ENCODE measurements at regions not wholly inside any gene's neighbourhood (a gene's known extent, or its start where the extent isn't known, plus 50 kb on each side); places are given as distances from the start of the nearest gene placed in this dataset.

DNA sequence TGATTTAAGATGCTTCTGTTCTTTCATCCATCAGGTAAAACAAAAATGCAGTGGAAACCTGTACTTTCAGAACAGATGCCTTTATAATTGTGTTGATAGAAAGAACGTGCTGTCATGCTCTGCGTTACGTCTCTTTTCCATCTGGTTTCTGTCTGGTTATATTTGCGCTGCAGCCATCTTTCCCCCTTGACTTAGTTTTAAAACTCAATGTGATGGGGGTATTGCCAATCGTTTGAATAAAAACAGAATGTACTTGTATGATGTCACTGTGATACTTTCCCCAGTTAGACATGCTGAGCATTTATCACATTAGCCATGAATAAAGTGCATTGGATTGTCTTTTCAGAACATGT lies 508.6 kb downstream of the ADCYAP1 start:
- H3K9me2 ChIP-seq (replicated peaks; ENCODE audit: insufficient read depth, low read length): no peaks in the 10 kb centered on the region
- DNase-seq: no peak
- TF ChIP-seq EZH2 (optimal IDR thresholded peaks at IDR 0.05; ENCODE audit: low read depth, low read length) (no peak), EZH2phosphoT487 (IDR thresholded peaks at IDR 0.05; ENCODE audit: low read length) (no peak)
- TF ChIP-seq, protein P1, sequence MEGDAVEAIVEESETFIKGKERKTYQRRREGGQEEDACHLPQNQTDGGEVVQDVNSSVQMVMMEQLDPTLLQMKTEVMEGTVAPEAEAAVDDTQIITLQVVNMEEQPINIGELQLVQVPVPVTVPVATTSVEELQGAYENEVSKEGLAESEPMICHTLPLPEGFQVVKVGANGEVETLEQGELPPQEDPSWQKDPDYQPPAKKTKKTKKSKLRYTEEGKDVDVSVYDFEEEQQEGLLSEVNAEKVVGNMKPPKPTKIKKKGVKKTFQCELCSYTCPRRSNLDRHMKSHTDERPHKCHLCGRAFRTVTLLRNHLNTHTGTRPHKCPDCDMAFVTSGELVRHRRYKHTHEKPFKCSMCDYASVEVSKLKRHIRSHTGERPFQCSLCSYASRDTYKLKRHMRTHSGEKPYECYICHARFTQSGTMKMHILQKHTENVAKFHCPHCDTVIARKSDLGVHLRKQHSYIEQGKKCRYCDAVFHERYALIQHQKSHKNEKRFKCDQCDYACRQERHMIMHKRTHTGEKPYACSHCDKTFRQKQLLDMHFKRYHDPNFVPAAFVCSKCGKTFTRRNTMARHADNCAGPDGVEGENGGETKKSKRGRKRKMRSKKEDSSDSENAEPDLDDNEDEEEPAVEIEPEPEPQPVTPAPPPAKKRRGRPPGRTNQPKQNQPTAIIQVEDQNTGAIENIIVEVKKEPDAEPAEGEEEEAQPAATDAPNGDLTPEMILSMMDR (IDR thresholded peaks at IDR 0.05; ENCODE audit: low read length): no peak
- H3K4me1 ChIP-seq (ENCODE audit: low read length): no peaks in the 10 kb centered on the region
- H3K9ac ChIP-seq (ENCODE audit: low read length): no peak overlapping the region
- no peaks in the 10 kb centered on the region for H3K9me3 ChIP-seq (replicated peaks; ENCODE audit: insufficient read depth, low read length)
- no peaks in the 10 kb centered on the region for H3K79me2 ChIP-seq (ENCODE audit: low read length)
- H3K27me3 ChIP-seq (replicated peaks; ENCODE audit: insufficient read depth, low read length): no peaks in the 10 kb centered on the region
- no peaks in the 10 kb centered on the region for H3K36me3 ChIP-seq (replicated peaks; ENCODE audit: insufficient read depth, low read length)
- no peak overlapping the region for H2AFZ ChIP-seq (ENCODE audit: low read length)
- H3K27ac ChIP-seq (ENCODE audit: low read length): no peak overlapping the region
- H3K4me2 ChIP-seq (ENCODE audit: low read depth, low read length): no peak overlapping the region
- no peak overlapping the region for H3K4me3 ChIP-seq (ENCODE audit: low read length)
- no peaks in the 10 kb centered on the region for H3F3A ChIP-seq (ENCODE audit: insufficient read depth, low read length)
- no peaks in the 10 kb centered on the region for H4K20me1 ChIP-seq (ENCODE audit: insufficient read depth, low read length)

DNA sequence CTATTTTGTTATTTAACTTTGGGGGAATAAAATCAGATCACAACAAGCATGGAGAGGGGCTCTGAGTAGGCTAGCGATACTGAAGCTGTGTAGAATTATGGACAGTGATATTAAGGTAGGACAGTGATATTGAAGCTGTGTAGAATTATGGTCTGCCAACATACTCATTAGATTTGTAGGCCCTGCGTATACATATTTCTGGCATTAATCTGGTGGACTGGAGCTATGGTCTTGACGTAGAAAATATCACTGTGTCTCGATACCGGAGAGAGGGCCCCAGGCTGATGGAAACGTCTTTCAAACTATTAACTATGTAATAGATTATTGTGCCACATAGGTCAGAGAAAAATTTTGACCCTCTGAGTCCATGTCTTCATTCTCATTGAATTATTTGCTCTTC lies 511.4 kb downstream of the ADCYAP1 start:
- Histone ChIP-seq H3K9ac (ENCODE audit: low read length) (no peak overlapping the region), H3F3A (ENCODE audit: insufficient read depth, low read length) (no peaks in the 10 kb centered on the region), H2AFZ (ENCODE audit: low read length) (no peak overlapping the region), H3K36me3 (replicated peaks; ENCODE audit: insufficient read depth, low read length) (no peaks in the 10 kb centered on the region), H3K9me2 (replicated peaks; ENCODE audit: insufficient read depth, low read length) (no peaks in the 10 kb centered on the region), H3K4me2 (ENCODE audit: low read depth, low read length) (no peak overlapping the region), H3K27ac (ENCODE audit: low read length) (no peak overlapping the region), H3K4me3 (ENCODE audit: low read length) (no peak overlapping the region), H3K4me1 (ENCODE audit: low read length) (no peaks in the 10 kb centered on the region), H3K79me2 (ENCODE audit: low read length) (no peaks in the 10 kb centered on the region), H4K20me1 (ENCODE audit: insufficient read depth, low read length) (no peaks in the 10 kb centered on the region), H3K27me3 (replicated peaks; ENCODE audit: insufficient read depth, low read length) (no peaks in the 10 kb centered on the region), H3K9me3 (replicated peaks; ENCODE audit: insufficient read depth, low read length) (no peaks in the 10 kb centered on the region)
- TF ChIP-seq EZH2 (optimal IDR thresholded peaks at IDR 0.05; ENCODE audit: low read depth, low read length): no peak
- TF ChIP-seq, protein P1 (IDR thresholded peaks at IDR 0.05; ENCODE audit: low read length): no peak
- no peak for TF ChIP-seq EZH2phosphoT487 (IDR thresholded peaks at IDR 0.05; ENCODE audit: low read length)
- DNase-seq: no peak

DNA sequence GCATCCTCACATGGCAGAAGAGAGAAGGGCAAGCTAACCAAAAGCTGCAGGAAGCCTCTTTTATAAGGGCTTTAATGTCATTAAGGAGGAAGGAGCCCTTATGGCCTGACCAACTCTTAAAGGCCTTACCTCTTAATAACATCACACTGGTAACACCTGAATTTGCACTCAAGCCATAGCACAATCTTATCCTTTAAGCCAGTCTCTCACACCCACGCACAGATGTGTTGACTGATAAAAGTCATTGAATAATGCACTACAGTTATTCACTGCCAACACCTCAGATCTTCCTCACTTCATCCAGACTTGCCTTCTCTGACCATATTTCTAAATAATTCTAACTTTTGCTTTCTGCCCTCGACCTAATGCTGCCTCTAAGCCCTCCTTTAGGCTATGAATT lies 516.8 kb downstream of the ADCYAP1 start:
- H3K9me3 ChIP-seq (replicated peaks; ENCODE audit: insufficient read depth, low read length): no peaks in the 10 kb centered on the region
- no peaks in the 10 kb centered on the region for H3K9me2 ChIP-seq (replicated peaks; ENCODE audit: insufficient read depth, low read length)
- no peak overlapping the region for H3K4me3 ChIP-seq (ENCODE audit: low read length)
- TF ChIP-seq, protein P1 (IDR thresholded peaks at IDR 0.05; ENCODE audit: low read length): no peak
- TF ChIP-seq EZH2phosphoT487 (IDR thresholded peaks at IDR 0.05; ENCODE audit: low read length): no peak
- no peak for TF ChIP-seq EZH2 (optimal IDR thresholded peaks at IDR 0.05; ENCODE audit: low read depth, low read length)
- no peak overlapping the region for H3K4me2 ChIP-seq (ENCODE audit: low read depth, low read length)
- H3K27ac ChIP-seq (ENCODE audit: low read length): no peak overlapping the region
- no peaks in the 10 kb centered on the region for H3K36me3 ChIP-seq (replicated peaks; ENCODE audit: insufficient read depth, low read length)
- no peaks in the 10 kb centered on the region for H3K4me1 ChIP-seq (ENCODE audit: low read length)
- no peaks in the 10 kb centered on the region for H3K27me3 ChIP-seq (replicated peaks; ENCODE audit: insufficient read depth, low read length)
- no peak overlapping the region for H2AFZ ChIP-seq (ENCODE audit: low read length)
- no peaks in the 10 kb centered on the region for H3F3A ChIP-seq (ENCODE audit: insufficient read depth, low read length)
- no peak overlapping the region for H3K9ac ChIP-seq (ENCODE audit: low read length)
- H3K79me2 ChIP-seq (ENCODE audit: low read length): no peaks in the 10 kb centered on the region
- DNase-seq: no peak
- H4K20me1 ChIP-seq (ENCODE audit: insufficient read depth, low read length): no peaks in the 10 kb centered on the region
